Sigmoid colon (tissue), 4 donors: ENCODE measurements at regions not wholly inside any gene's neighbourhood (a gene's known extent, or its start where the extent isn't known, plus 50 kb on each side); places are given as distances from the start of the nearest gene placed in this dataset.

Source experiments
- EP300 ChIP-seq, 4 donors: sonication (generic); formaldehyde crosslinking; IDR thresholded peaks; one replicate each; pipeline ENCODE4 v1.6.1; 2017; ENCODE audit warnings: antibody characterized with exemption in 4 of 4
- POLR2A ChIP-seq, 2 donors: fragments of 450-650 bp; IDR thresholded peaks; one replicate each; pipeline ENCODE4 v1.6.1; 2016; ENCODE audit warnings: antibody characterized with exemption in 2 of 2, mild to moderate bottlenecking in 2 of 2, moderate library complexity in 2 of 2
- POLR2AphosphoS5 ChIP-seq, 4 donors: sonication (generic); formaldehyde crosslinking; IDR thresholded peaks; one replicate each; pipeline ENCODE4 v1.6.1; 2017; ENCODE audit warnings: antibody characterized with exemption in 4 of 4
- TF ChIP-seq, protein P1 (sequence below), 4 experiments: fragments of 450-650 bp in 3 of 4; fragments of 200-600 bp in 1 of 4; IDR thresholded peaks; one replicate each; pipeline ENCODE4 v1.5.1; 2016 to 2019; ENCODE audit warnings: antibody characterized with exemption in 4 of 4, mild to moderate bottlenecking in 3 of 4, moderate library complexity in 2 of 4

DNA sequence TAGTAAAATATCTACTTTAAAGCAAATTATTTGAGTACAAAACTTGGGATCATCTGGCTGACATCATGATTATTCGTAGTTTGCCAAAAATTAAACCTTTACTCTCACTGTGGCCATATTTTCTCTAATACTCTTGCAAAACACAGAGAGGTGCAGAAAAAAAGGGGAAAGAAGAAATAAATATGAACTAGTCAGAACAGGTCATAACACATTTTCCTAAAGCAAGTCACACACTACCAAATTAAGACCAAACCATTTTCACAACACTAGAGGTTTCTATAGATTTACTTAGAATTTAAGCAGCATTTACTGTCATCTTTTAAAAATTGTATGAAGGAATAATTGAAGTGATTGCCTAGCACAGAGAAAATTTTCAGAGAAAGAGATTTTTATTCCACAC lies 726.1 kb downstream of the SORCS1 start:
- TF ChIP-seq POLR2AphosphoS5 (IDR thresholded peaks at IDR 0.05) = no peak
- TF ChIP-seq, protein P1, sequence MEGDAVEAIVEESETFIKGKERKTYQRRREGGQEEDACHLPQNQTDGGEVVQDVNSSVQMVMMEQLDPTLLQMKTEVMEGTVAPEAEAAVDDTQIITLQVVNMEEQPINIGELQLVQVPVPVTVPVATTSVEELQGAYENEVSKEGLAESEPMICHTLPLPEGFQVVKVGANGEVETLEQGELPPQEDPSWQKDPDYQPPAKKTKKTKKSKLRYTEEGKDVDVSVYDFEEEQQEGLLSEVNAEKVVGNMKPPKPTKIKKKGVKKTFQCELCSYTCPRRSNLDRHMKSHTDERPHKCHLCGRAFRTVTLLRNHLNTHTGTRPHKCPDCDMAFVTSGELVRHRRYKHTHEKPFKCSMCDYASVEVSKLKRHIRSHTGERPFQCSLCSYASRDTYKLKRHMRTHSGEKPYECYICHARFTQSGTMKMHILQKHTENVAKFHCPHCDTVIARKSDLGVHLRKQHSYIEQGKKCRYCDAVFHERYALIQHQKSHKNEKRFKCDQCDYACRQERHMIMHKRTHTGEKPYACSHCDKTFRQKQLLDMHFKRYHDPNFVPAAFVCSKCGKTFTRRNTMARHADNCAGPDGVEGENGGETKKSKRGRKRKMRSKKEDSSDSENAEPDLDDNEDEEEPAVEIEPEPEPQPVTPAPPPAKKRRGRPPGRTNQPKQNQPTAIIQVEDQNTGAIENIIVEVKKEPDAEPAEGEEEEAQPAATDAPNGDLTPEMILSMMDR (IDR thresholded peaks at IDR 0.05) = no peak
- TF ChIP-seq EP300 (IDR thresholded peaks at IDR 0.05) = no peak
- TF ChIP-seq POLR2A (IDR thresholded peaks at IDR 0.05) = no peak
